GM19372 (cell line): ENCODE measurements at regions not wholly inside any gene's neighbourhood (a gene's known extent, or its start where the extent isn't known, plus 50 kb on each side); places are given as distances from the start of the nearest gene placed in this dataset.
"Not testable (repeated sequence)": the region's sequence is repeated elsewhere in the genome, so short reads cannot be mapped to it uniquely, and the experiment has no call there.

Source experiments
- ATAC-seq: cut with Tn5 transposase; IDR thresholded peaks from one replicate; pipeline ENCODE4 v1.9.1; 2021; ENCODE audit warnings: mild to moderate bottlenecking, low read depth, moderate library complexity; ENCODE audit not compliant: unreplicated experiment

DNA sequence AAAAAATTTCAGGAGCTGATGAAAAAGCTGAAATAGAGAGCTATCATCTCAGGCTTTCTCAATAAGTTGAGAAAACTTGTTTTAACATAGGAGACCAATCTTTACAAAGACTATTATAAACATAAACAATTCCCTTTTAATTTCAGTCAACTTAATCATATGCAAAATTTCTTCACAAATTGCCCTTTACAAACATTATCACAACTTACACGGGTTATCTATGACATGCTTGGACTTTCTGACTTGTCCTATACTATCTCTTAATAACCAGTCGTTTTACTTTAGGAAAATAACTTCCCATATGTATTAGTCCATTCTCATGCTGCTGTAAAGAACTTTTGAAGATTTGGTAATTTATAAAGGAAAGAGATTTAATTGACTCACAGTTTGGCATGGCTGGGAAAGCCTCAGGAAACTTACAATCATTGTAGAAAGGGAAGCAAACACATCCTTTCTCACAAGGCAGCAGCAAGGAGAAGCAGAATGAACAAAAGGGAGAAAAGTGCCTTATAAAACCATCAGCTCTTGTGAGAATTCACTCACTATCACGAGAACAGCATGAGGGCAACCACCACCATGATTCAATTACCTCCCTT is 1583.7 kb upstream of the CELF4 start:
- no peak for ATAC-seq

DNA sequence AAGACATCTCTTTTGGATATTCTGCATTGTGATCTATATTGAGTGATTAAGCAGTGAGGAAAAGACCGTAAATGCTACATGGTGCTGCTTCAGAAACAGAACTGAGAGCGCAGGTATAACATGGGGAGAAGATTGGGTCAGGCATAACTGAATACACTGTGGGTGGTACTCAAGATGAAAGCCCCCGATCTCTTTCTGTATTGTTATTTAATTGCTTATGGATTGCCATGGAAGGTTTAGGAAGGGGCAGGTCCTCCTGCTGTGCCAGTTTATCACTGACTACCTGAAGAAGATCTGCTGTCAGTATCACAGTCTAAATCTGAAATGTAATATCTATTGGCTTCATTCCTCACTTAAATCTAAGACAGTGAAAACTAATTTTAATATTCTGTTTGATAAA is 1568.7 kb upstream of the CELF4 start:
- ATAC-seq, result no peak

DNA sequence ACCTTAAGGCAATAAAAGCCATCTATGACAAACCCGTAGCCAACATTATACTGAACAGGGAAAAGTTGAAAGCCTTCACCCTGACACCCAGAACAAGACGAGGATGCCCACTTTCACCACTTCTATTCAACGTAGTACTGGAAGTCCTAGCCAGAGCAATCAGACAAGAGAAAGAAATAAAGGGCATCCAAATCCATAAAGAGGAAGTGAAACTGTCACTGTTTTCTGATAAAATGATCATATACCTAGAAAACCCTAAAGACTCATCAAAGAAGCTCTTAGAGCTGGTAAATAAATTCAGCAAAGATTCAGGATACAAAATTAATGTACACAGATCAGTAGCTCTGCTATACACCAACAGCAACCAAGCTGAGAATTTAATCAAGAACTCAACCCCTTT is 1561.9 kb upstream of the CELF4 start:
- not testable (repeated sequence) for ATAC-seq

DNA sequence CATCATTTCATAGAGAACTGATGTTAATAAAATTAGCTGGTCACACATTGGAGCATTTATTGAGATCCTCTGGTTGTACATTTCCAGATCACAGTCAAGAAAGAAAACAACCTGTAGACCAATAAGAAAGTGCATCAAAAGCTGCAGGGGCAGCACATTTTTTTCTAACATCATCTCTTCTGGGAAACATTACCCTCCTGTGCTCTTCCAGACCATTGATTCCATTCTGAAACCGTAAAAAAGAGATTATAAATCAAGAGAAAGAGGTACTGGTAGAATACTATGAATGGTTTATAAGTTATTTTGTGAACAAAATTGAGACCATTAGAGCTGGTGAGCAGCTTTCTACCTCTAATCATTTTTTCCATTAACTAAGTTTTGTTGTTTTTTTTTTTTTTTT is 1548.2 kb upstream of the CELF4 start:
- ATAC-seq, result no peak

DNA sequence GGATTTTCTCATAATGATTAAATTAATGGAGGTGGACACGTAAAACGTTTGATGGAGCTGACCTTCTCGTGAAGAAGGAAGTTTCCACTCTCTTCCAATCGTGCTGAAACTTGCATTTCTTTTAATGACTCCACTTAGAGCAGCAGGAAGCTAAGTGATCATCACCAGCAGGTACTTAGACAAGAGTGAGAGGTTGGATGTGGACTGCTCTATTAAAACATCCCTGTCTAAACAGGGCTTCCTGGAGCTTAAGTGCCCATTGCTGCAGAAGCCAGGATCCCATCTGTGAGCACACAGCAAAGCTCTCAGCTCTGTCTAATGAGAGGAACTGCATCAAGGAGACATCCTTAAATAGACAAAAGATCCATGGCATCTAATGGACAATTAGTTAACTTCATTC is 1539.5 kb upstream of the CELF4 start:
- ATAC-seq, result no peak

DNA sequence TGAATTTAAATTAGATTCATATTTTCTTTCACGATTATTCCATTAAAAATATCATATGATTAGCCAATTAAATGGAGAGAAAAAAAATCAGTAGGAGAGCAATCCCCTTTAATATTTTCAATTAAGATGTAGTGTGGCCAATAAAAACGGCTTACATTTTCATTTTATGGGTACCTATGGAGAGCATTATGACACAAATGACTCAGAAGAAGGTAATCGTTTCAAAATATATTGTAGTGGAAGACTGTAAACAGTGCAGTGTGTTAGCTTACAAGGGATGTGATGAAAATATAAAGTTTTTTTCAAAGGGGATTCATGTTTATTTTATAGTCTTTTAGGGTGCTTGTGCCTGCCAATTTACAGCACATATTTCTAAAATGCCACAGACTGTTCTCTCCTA is 1507.4 kb upstream of the CELF4 start:
- ATAC-seq, result no peak

DNA sequence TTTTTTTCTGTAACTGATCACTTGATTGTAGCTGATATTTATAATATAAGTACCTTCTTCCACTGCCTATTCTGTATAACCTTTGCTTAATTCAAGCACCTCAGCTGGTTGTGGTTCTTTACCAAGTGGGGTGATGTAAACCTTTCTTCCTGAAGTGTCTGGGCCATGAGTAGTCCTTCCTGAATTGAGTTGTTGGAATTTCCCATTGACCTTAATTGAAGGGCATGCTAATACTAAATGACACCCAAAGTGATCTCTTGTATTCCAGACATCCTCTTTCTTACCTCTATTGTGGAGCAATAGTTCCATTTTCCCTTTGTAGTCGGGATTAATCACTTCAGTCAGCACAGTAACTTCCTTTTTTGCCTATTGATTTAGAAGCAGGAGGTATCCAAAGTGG is 1496.8 kb upstream of the CELF4 start:
- ATAC-seq, result no peak

DNA sequence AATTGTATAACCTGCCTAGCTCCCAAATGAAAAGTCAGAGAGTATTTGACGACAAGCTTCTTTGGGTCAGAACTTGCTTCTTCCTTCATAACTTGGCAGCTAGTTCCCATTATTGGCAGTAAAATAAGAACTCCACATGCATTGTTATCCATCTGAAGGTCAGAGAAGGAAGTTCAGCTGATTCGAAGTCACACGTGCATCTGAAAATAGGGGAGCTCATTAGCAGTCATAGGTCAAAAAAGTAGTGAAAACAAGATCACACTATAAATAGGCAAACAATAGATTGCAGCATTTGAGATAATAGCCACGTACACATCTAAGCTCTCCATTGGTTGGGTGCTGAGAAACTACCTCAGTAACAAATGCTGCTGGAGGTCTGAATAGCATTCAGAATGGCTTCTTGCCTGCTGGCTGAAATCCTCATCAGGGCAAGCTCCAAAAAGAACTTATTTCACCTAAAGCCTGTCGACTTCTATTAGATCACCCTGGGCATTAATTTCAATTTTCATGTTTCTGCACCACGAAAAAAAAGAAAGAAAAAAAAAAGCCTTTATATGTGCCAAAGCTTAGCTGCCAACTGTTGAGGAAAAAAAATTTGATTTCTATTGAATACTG is 1492.9 kb upstream of the CELF4 start:
- ATAC-seq, result no peak

DNA sequence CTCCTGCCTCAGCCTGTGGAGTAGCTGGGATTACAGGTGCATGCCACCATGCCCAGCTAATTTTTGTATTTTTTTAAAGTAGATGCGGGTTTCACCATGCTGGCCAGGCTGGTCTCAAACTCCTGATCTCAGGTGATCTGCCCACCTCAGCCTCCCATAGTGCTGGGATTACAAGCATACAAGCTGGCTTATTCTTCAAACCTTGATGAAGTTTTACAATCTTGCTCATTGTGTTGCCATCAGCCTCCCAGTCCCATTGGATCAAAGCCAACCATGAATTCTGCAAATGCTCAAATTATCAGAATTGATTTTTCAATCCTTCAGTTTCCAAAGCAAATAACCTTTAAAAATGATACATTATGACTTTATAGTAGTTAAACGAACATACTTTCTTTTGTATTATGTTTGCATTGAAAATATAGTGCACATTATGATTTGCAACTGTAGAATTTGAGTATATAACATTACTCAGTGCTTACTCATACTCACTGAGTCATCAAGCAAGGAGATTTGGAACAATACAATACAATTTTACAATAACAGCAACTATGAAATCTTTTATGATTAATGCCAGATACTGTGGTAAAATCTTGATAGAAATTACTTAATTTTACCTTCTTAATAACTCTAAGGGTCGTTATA is 1491.9 kb upstream of the CELF4 start:
- no peak for ATAC-seq

DNA sequence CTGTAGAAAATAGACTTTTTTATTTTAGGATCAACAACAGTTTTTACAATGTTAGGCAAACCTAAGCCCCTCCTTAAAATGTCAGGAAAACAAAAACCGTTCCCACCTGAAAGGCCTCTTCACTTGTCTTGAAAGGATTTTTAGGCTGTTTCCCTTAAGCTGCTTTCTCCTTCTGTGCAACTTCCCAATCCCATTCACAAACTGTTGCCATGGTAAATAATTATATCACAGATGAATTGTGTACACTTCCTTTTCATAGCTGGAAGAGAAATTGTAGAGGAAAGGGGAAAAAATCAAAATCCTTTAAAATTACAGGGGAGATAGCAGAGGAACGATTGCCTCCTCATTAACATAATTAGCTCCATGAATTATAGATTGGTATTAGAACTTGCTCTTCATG is 1488.0 kb upstream of the CELF4 start:
- ATAC-seq, result no peak

DNA sequence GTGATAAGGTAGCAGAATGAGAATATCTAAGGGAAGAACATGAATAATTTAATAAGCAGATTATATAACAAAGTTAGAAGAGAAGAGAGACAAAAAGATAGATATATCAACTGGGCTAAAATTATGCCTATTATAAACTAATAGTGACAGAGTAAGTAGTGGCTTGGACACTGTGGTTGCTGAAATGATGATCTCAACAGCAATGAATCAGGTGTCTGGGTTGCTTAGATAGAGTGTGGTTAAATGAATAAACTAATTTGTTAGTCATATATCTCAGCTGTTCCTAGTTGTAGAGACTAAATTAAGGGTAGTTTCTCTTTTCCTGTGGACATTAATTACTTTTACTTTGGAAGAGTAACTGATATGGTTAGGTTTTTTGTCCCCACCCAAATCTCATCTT is 1485.4 kb upstream of the CELF4 start:
- ATAC-seq, result no peak

DNA sequence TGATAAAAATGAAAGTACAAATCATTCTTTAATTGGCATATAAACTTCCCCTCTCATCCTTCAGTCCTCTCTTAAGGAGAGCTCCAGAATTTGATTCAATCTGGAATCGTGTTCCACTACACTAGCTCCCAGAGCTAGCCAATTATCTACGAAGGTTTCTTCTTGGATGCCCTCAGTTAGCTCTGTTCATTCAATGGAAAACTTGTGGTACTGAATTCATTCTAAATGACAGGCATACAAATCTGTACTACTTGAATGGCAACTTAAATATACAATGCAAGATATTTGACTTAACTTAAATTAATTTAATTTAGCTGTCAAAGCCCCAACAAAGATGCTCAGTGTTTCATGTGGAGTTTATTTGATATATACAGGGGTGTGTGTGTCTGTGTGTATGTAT is 1474.2 kb upstream of the CELF4 start:
- no peak for ATAC-seq

DNA sequence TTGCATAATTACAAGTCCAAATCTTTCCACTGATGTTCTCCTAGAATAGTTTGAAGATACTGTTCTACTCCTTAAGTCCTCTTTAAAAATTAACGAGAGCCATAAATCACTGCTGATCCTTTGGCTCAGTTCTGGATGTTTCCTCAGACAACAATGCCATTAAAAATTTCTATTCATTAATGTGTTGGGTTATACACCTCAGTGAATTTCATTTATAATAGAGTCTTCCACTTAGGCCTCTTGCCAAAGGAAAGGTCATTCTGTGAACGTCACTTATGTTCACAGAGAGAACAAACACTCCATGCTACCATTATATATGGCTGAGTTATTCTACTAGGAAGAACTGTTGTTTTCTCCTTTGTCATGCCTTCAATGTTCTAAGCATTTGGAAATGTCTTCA is 1472.3 kb upstream of the CELF4 start:
- ATAC-seq, result no peak

DNA sequence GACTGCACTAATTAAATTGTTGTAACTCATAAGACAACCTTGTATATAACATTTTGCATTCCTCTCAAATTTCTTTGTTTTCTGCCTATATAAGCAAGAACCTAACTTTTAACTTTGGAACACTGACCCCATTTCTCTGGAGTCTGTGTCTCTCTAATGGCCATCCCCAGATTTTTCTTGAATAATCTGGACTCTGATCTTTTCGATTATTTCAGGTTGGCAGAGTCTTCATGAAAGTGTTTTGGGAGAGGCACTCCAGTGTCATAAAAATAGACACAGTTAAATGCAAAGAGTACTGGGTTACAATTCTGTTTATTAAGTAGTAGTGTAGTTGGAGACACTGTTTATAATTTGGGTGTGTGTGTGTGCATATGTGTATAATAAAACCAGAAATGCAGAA is 1467.7 kb upstream of the CELF4 start:
- no peak for ATAC-seq

DNA sequence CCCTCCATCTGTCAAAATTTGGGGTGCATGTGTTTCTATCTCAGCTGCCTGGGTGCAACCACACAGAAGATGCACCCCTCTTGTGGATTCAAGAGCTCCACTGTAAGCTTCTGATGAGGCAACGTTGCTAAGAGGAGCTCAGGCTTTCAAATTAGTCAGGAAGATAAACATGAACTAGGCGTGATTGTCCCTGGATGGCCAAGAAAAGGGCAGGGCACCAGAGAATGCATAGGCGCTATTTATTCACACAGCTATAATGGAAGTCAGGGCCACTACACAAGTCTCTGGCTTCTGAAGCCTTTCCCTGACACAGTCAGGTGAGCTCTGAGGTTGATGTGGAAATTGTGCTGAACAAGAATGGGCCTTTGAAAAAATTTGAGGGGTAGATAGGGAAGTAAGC is 1466.0 kb upstream of the CELF4 start:
- ATAC-seq, result no peak

DNA sequence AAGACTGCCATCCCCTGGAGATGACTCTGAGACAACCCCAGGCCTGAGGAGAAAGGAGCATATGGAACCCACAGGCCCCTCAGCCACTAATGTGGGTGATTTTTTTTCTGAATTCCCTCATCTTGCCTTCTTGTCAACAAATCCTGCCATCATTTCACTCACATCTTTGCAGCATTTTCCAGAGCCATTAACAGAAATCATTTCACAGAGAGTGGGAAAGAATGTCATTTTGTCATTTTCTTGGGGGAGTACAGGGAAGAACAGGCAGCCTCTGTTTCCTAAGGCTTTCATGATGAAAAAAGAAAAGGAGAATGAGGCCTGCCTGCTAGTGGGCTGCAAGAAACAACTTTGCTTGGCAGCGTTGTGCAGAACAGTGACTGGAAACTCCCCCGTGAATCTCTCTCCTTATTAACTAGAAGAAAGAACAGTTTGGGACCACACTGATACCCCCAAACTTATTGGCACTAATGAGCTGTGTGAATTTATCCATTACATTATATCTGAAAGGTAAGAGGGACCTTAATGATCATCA is 1464.6 kb upstream of the CELF4 start:
- no peak for ATAC-seq

DNA sequence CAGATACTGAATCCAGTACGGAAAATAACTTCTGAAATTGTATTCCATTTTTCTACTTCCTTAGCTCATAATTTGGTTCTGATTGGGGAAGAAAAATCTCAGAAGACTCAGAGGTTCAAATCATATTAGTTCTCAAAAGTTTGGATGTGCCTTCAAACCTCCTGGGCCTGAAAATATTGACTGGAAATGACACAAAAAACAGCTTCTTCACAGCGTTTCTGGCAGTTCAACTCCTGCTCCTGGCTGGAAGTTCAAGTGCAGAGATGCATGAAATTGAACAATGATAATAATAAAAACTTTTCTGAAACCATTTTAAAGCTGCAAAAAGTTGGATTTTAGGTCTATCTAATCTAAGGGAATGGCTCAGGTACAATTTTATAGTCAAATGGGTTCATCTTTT is 1459.9 kb upstream of the CELF4 start:
- no peak for ATAC-seq

DNA sequence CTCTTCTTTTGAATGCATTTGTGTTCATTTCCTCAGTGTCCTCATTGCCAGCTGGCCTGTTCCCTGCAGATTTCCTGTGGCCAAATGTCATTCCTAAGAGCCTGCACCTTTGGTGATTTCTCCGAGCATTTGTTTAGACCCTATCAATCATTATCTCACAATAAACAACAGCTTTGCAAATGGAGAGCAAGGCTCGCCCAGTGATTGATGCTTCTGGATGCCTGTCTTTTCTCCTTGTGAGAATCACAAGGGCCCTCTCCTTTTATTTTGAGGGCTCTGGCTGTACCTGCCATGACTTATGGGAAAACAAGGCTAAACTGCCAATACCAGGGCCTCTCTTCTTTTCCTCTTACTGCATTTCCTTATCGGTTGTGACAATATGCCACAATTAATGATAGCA is 1454.4 kb upstream of the CELF4 start:
- ATAC-seq, result no peak

DNA sequence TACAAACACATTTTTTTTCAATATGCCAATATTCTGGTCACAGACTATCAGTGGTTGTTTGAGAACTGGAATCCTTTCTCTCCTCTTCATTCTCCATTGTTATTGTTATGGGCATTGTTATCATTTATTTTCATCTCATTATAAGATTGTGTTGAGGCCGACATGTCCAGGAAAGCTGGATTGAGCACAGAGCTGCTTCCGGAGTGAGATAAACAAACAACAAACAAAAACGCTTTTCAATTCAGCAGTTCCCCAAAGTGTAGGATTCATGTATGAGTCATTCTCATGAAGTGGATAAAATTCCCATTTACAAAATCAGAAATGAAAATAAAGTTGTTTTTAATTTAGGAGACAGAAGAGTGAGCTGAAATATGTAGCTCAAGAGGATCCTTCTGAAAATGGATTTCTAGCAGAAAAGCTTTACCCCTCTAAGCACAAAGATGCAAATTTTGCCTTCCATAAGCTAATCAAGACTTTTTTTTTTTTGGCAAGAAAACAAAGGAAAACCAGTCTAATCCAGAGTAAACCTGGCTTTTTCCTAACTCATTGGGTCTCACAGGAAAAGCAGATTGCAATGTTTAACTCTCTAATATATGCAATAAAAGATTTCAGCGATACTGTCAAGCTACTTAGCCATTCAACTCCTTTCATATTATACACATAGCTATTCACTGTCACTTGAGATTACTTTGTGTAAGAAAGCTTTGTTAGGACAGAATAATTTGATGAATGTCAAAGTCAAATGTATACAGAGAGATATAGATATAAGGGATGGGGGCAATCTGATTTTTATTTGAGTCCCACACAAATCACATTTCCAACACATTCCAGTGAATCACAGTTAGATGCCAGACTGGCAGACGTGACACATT is 1441.7 kb upstream of the CELF4 start:
- no peak for ATAC-seq

DNA sequence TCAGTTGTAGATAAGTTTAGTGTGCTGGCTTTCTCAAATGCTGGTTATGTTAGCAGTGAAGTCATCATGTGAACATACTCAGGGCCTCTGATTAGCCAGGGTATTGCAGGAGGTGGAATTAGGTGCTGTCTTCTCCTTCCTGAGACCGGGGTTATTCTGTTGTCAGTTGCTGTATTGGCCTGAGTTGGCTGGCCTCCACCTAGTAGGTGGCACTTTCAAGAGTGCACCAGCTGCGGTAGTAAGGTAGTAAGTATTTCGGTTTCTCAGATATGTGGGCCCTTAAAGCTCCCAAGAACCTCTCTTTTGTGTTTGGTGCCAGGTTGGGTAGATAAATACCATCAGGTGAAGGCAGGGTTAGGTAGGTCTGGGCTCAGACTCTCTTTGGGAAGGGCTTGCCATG is 1430.5 kb upstream of the CELF4 start:
- ATAC-seq, result no peak

DNA sequence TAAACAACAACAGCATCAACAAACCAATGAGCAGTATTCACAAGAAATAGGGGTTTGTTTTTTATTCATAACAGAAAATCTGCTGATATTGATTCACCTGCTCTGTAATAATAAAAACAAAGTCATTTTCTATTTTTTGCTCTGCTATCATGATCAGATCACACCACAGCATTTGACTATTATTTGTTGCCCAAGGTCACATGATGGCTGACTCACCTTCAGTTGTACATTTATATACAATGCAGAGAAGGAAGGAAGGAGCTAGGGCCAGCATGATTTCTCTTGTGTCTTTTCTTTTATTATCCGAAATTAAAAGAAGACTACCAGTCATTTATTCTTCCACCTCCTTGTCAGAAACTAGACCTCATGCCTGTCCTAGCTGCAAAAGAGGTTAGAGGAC is 1427.7 kb upstream of the CELF4 start:
- ATAC-seq, result no peak
